GM18505 (cell line): ENCODE measurements at regions not wholly inside any gene's neighbourhood (a gene's known extent, or its start where the extent isn't known, plus 50 kb on each side); places are given as distances from the start of the nearest gene placed in this dataset.

ENCODE experiments used
- ATAC-seq: cut with Tn5 transposase; IDR thresholded peaks from one replicate; pipeline ENCODE4 v1.9.1; 2021; ENCODE audit not compliant: unreplicated experiment
- POLR2A ChIP-seq: IDR thresholded peaks from 4 replicates; pipeline ENCODE4 v1.6.1; 2011; ENCODE audit warnings: borderline replicate concordance; ENCODE audit not compliant: insufficient read depth, insufficient read length; ENCODE audit errors: extremely low read depth

DNA sequence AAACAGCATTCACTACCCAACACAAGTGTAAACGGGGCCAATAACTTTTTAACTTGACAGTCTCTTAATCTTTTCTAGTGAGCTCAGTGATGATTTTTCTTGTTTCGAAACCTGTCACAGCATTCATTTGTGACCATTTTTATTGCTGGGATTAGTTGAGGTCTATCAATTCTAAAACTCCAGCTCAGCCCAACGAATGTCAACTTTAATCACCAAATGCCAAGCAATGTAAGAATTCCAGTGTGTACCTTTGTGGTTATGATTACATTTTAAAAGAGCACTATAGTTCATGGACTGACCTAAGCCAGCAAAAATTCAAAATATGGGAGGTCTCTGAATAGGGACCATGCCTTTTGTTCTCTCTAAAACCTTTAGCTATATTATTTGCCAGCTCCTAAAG lies 694.3 kb upstream of the SGCG start:
- no peak for TF ChIP-seq POLR2A
- no peak for ATAC-seq

DNA sequence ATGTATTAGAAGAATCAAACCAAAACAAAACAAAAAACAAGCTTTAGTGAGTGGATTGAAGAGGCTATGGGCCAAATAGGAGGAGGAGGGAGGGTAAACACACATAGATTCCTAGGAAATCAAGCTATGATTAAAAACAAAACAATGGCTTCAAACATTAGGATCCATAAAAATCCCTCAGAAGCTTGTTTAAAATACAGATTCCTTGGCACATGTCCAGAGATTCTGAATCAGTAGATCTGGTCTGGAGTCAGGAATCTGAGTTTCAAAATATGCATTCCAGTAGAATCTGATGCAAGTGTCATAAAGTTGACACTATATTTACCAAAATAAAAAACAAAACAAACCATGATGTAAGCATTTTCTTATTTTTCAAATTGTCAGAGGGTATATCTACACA lies 692.8 kb upstream of the SGCG start:
- TF ChIP-seq POLR2A, result no peak
- no peak for ATAC-seq

DNA sequence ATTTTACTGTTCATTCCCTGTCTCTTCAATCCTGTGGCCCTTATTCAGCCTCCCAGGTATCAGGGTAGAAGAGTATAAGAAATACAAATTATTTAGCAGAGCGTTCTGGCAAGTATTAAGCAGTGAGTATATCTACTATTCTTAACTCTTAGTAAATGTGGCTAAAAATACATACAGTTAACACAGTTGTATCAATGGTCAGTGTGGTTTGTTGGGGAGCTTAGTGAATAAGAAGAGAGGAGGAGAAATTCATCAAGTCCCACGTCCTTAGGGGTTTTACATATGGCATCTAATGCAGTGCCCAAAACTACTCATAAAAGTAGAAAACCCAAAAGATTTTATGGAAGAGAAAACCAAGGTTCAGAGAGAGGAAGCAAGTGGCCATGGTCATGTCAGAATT lies 691.0 kb upstream of the SGCG start:
- ATAC-seq, result no peak
- TF ChIP-seq POLR2A, result no peak

DNA sequence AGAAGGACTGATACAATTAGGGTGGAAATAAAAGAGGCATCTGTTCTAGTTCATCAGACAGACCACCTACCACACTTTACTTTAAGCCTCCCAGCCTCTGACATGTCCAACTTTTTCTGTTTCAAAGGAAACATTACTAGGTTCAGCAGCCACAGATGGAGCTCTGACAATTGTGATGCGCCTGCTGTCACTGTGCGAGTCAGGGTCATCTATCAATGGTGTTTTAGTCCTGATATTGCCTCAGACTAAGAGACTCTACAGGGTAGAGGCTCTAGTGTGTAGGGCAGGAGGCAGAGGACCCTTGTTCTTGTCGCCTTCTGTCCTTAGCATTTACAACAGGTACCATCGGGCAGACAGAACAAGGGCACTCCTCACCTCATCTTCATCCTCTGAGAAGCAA lies 685.0 kb upstream of the SGCG start:
- no peak for TF ChIP-seq POLR2A

DNA sequence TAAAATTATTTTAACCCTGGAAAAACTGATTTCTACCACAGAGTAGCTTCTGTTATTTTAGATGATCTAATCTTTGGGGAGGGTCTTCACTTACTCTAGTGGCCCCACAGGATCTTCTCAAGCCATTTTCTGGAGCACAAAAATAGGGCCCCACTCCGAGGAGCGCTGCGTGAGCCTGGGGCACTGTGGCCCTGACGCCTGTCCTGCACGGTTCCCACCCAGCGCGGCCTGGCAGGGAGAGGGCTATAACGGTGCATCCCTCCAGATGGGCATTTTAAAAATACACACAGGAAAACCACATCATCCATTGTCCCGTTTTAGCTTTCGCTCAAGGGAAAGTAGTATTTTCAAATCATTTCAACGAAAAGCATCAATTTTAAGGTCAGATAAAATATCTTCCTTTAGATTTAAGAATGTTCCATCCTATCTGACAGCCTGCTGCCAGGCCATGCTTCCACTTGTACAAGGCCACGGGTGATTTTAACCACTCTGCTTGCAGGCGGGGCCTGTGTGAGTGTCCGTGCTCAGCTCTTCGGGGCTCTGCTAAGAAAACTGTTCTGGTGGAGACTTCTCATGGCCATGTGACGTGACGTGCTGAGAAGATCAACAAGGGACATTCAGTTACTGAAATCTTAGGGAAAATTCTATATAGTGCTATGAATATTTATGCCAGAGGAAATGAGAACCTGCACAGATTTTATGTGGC lies 683.8 kb upstream of the SGCG start:
- no peak for TF ChIP-seq POLR2A
- ATAC-seq, result no peak

More for the DNA sequence above, 685.0 kb upstream of the SGCG start:
- ATAC-seq, result no peak

DNA sequence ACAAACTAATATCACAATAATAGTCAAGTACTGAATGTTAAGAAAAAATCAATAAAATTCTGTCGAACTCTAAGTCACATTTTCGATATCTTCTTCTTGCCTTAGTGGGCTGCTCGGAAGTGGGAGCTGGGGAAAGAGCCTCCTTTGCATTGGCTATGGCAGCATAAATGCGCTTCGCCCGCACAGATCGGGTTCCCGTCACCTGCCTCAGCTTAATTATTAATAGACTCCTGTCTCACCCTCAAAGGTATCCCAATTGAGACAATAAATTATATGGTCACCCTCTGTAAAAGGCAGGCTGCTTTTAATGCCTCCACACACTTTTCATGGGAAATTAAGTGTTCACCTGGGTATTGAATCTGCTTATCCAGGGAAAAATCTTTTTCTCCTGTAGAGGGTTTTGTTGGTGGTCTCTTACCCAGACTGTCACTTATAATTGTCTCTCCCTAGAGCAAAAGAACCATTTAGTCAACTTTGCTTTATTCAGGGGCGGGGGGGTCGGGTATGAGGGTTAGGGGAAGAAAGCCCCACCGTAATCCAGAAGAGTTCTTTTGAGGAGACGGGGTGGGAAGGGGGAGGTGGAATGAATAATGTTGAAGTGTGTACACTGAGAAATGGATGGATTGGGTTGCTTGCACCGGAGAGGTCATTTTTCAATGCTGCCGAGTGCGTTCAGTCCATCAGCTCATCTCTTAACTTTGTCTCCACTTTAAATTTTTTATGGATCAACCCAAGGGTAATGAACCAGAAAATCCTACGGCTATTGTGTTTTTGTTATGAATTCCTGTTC lies 682.6 kb upstream of the SGCG start:
- no peak for ATAC-seq
- no peak for TF ChIP-seq POLR2A

DNA sequence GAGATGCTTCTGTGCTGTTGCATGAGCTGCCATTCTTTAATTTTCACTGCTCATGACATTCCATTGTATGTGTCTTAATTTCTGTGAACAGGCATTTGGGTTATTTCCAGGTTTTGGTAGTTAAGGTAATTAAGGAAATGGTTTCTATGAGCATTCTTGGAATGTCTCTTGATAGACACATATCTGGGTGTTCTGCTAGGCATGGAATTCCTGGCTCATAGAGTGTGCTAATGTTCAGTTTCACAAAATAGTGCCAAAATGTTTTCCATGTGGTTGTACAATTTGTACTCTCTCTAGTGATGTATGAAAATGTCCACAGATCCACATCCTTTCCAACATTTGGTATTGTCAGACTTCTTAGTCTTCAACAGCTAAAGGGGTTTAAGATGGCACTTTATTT lies 680.9 kb upstream of the SGCG start:
- no peak for TF ChIP-seq POLR2A
- no peak for ATAC-seq

DNA sequence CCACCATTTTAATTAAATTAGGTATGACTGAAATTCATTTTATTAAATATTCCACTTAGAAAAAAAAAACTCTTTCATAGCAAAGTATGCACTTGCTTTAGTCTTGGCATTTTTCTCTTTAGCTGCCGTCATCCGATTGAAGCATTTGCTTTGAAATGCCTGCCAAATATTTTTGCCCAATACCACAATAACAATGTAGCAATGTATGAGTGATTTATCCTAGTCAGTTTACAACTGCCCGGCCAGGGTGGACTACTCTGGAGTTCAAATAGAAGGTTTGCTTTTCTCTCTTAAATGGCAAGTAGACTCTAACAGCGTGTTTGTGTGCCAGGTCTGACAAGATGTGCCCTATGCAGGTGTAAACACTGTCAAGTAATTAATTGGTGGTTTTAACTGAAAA lies 675.3 kb upstream of the SGCG start:
- no peak for TF ChIP-seq POLR2A
- no peak for ATAC-seq

DNA sequence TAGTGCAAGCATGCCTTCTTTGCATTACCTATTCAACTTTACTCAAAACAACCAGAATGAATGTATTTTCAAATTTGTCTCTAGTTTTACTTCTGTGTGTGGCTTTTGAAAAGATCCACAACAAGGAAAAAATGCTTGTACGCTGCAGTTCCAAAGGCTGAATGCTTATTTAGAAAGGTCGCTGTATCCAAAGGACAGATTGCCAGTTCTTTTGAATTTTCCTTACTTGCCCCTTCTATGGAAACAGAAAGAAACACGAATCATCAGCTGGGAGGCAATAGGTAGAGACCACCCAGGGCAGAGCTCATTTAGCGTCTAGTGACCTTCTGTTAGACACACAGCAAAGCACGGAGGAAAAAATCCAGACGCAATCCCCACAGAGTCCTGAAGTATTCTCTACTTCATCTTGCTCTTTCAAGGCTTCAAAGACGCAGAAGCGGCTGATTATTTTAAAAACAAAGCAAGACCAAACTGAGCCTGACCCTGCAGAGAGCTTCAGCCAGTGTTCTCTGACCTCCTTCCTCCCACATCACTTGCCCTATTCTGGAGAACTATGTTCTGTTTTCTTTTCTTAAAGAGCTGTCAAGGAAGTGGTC lies 674.6 kb upstream of the SGCG start:
- TF ChIP-seq POLR2A, result no peak
- ATAC-seq, result no peak

DNA sequence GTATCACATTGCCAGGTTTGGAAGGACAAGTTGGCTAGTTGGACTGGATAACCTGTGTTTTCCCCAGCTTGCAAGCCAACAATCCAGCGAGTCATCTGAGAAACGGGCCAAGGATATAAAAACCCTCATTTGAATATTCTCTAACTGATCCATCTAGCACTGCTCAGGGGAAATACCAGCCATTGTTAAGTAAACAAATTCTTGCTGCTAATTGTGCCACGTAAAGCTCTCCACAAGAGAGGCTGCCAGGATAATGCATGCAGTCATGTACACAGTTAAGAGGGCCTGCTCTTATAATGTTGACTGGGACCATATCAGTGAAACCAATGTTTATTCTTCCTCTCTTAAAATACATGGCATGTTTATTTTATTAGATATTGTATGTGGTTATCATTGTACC lies 663.2 kb upstream of the SGCG start:
- ATAC-seq, result no peak
- TF ChIP-seq POLR2A, result no peak

DNA sequence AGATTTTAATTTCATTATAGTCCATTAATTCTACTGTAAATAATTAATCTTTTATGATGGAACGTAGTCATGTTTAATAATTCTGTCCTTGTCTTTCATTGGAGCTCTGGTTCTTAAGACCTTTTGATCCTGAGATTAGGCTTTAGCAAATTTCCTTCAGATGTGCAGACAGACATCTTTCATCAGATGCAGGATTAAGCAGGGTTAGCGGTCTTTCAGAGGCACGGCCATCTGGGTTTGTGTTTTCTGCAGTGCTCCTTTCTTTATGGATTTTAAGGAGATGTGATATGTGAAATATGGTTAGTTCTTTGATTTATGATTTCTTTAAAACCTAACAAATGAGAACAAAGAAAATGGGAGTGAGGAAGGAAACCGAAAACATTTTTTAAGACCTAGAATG lies 643.9 kb upstream of the SGCG start:
- TF ChIP-seq POLR2A, result no peak
- ATAC-seq, result no peak

DNA sequence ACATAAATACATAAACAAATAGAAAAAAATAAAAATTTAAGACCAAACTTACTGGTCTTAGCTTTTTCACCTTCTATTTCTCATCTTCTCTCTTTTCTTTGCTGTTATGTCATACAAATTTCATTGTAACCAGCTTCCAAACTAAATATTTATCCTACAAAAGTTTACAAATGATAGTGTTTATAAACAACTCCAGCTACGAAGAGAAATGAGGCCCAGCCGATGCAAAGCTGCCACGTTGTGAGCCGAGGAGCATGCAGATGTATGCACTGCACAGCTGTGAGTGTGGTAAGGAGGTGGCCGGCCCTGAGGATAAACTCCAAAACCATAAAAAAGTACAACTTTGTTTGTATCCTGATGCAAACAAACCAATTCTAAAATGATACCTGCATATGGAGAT lies 642.4 kb upstream of the SGCG start:
- no peak for ATAC-seq
- TF ChIP-seq POLR2A, result no peak

DNA sequence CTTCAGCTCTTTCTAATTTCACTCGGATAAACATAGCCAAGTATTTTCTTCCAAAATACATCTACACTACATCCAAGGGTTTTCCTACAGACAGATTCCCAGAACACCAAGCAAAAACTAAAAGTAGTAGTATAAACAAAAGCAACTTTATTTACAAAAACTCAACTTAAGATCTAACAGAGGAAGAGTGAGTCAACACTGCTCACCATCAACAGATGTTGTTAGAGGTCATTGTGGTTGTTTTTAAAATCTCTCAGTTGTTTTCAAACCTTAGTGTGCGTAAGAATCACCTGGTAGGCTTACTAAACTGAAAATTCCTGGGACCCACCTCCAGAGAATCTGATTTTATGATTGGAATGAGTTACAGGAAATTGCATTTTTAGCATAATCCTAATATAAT lies 631.7 kb upstream of the SGCG start:
- no peak for TF ChIP-seq POLR2A
- ATAC-seq, result no peak

DNA sequence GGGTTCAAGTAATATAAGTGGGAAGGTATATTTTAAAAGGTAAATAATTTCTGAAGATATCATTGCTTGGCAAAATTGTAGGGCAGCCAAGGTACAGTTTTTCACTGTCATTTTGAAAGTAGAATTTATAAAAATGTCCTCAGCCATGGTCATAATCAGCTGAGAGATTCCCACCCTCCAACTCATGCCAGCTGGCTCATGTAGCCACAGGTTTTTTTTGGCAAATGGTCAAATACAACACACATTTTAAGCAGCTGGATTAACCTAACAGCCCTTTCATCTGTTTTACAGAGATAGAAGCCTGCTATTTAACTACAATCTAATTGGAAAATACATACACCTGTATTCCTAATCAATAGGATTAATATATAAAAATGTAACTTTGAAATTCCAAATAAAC lies 619.2 kb upstream of the SGCG start:
- TF ChIP-seq POLR2A, result no peak
- no peak for ATAC-seq
